Spleen (tissue), 11 donors: ENCODE measurements at regions not wholly inside any gene's neighbourhood (a gene's known extent, or its start where the extent isn't known, plus 50 kb on each side); places are given as distances from the start of the nearest gene placed in this dataset.

Experiments used
- DNase-seq: peaks from one replicate; pipeline ENCODE4 v3.0.0-alpha.2; 2020
- H3K27ac ChIP-seq, 8 donors: fragments of 200-600 bp; sonication (generic) in 7 of 8; 1 replicate in 4 of 8; 2 replicates in 4 of 8; pipeline versions ENCODE4 v1.5.0 to v1.8.0; 2016 to 2021; ENCODE audit warnings: inconsistent platforms in 4 of 8, mild to moderate bottlenecking in 4 of 8, moderate library complexity in 1 of 8
- H3K27me3 ChIP-seq, 7 donors: fragments of 200-600 bp; sonication (generic) in 6 of 7; replicated peaks in 1 of 7; 1 replicate in 4 of 7; 2 replicates in 3 of 7; pipeline versions ENCODE4 v1.5.0 to v1.8.0; 2016 to 2021; ENCODE audit warnings: inconsistent platforms in 3 of 7, mild to moderate bottlenecking in 1 of 7
- H3K36me3 ChIP-seq, 6 donors: fragments of 200-600 bp; sonication (generic) in 5 of 6; 1 replicate in 4 of 6; 2 replicates in 2 of 6; pipeline versions ENCODE4 v1.5.0 to v1.8.0; 2016 to 2021; ENCODE audit warnings: inconsistent platforms in 2 of 6
- H3K4me1 ChIP-seq, 6 donors: fragments of 200-600 bp; sonication (generic) in 5 of 6; 1 replicate in 3 of 6; 2 replicates in 3 of 6; pipeline versions ENCODE4 v1.5.0 to v1.8.0; 2016 to 2021; ENCODE audit warnings: inconsistent platforms in 3 of 6
- H3K4me3 ChIP-seq, 8 donors: fragments of 200-600 bp; sonication (generic) in 7 of 8; 1 replicate in 4 of 8; 2 replicates in 4 of 8; pipeline versions ENCODE4 v1.5.0 to v1.8.0; 2016 to 2021; ENCODE audit warnings: inconsistent platforms in 4 of 8, mild to moderate bottlenecking in 4 of 8, moderate library complexity in 2 of 8
- H3K9me3 ChIP-seq, 8 donors: fragments of 200-600 bp; sonication (generic) in 7 of 8; 1 replicate in 4 of 8; 2 replicates in 4 of 8; pipeline versions ENCODE4 v1.5.0 to v1.8.0; 2016 to 2021; ENCODE audit warnings: inconsistent platforms in 4 of 8
- POLR2A ChIP-seq, 3 donors: fragments of 450-650 bp; IDR thresholded peaks; one replicate each; pipeline ENCODE4 v1.5.1; 2017; ENCODE audit warnings: antibody characterized with exemption in 3 of 3, mild to moderate bottlenecking in 1 of 3
- POLR2AphosphoS5 ChIP-seq, 3 donors: sonication (generic); formaldehyde crosslinking; IDR thresholded peaks; one replicate each; pipeline ENCODE4 v1.5.1; 2017; ENCODE audit warnings: antibody characterized with exemption in 3 of 3
- WGBS, 5 donors: extraction: QIAGEN DNeasy Blood & Tissue Kit in 3 of 5; methylation state at CpG; one replicate each; pipeline versions ENCODE4 v1.1.5 to v1.1.7; 2013 to 2018; 5-methylcytosine and 5-hydroxymethylcytosine counted together
- intact Hi-C: fragments of 100-400 bp; cut with DNase I; formaldehyde crosslinking; loops from one replicate; pipeline ENCODE4 v1.15.0; 2023; ENCODE audit warnings: low total_unique reads
- TF ChIP-seq, protein P1 (sequence below), 11 experiments: fragments of 200-600 bp in 7 of 11; fragments of 450-650 bp in 4 of 11; sonication (generic) in 4 of 11; IDR thresholded peaks in 8 of 11; conservative IDR thresholded peaks in 3 of 11; 1 replicate in 7 of 11; 2 replicates in 4 of 11; pipeline versions ENCODE4 v1.4.0 to v1.8.0; 2016 to 2021; ENCODE audit warnings: antibody characterized with exemption in 11 of 11, inconsistent platforms in 4 of 11, mild to moderate bottlenecking in 1 of 11
- donor health status: healthy with polysubstance abuse.
- donor health status: DM: no; HTN: no; CAD: no; lungs with moderate emphysema.
- donor health status: DM: no; HTN: no; CAD: no.
- donor health status: Bipolar disorder and iron deficiency.
- donor health status: healthy.
- donor health status: DM: no; HTN: no; CAD: no.
- donor health status: DM: yes; HTN: yes; CAD: no.

DNA sequence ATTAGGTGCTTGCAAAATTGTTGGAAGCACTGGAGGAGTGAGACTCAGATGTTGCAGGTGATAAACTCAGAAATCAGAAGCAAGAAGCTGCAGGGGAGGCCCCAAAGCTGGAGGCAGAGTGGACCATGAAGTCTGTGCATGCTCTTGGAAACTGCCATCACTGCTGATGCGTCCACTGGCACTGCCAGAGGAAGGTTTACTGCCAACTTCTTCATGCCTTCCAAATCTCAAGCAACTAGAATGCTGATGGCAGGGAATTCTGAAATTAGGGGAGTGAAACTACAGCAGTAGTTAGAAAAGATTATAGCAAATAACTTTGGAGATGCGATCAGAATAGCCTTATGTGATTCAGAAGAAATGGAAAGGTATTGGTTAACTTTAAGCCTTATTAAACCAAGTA lies 277.1 kb upstream of the SDK2 start:
- Histone ChIP-seq H3K27me3 (peaks cover 0 to 17% (median 0%) of the 10 kb centered on the region in 7 donors), H3K4me1 (no peaks in the 10 kb centered on the region), H3K27ac (no peak overlapping the region), H3K36me3 (no peaks in the 10 kb centered on the region), H3K4me3 (no peak overlapping the region), H3K9me3 (peaks cover 0 to 27% (median 9%) of the 10 kb centered on the region in 8 donors)
- WGBS, 5 donors, result 85 to 90% (median 88%) methylated on average over 2 of the region's 2 CpGs
- DNase-seq, result no peak
- intact Hi-C loops, result no loop called here
- TF ChIP-seq, protein P1, sequence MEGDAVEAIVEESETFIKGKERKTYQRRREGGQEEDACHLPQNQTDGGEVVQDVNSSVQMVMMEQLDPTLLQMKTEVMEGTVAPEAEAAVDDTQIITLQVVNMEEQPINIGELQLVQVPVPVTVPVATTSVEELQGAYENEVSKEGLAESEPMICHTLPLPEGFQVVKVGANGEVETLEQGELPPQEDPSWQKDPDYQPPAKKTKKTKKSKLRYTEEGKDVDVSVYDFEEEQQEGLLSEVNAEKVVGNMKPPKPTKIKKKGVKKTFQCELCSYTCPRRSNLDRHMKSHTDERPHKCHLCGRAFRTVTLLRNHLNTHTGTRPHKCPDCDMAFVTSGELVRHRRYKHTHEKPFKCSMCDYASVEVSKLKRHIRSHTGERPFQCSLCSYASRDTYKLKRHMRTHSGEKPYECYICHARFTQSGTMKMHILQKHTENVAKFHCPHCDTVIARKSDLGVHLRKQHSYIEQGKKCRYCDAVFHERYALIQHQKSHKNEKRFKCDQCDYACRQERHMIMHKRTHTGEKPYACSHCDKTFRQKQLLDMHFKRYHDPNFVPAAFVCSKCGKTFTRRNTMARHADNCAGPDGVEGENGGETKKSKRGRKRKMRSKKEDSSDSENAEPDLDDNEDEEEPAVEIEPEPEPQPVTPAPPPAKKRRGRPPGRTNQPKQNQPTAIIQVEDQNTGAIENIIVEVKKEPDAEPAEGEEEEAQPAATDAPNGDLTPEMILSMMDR (IDR thresholded peaks at IDR 0.05 in 8 of 11, conservative IDR thresholded peaks at IDR 0.05 in 3 of 11), result no peak
- TF ChIP-seq POLR2A (IDR thresholded peaks at IDR 0.05) (no peak), POLR2AphosphoS5 (IDR thresholded peaks at IDR 0.05) (no peak)

DNA sequence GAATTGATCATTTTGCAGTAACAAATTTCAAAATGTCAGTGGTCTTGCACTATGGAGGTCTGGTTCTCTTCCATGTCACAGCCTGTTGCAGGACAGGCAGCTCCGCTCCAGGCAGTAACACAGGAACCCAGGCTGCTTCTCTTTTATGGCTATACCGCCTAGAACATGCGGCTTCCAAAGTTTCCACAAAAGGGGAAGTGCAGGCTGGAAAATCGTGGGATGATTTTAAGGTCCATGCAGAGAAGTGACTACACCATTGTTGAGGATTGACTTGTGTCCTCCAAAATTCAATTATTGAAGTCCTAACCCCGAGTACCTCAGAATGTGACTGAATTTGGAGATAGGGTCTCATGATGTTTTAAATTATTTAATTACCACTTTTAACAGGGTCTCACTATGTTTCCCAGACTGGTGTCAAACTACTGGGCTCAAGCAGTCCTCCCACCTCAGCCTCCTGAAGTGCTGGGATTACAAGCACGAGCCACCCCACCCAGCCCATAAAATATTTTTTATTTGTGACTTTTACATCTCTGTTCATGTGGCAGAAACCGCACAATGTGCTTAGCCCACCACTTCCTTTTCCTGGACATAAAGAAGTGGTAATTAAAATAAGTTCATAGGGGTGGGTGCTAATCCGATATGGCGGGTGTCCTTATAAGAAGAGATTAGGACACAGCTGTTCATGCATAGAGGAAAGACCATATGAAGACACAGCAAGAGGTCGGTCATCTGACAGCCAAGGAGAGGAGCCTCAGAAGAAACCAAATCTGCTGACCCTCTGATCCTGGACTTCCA lies 279.2 kb upstream of the RPL38 start:
- H3K9me3 ChIP-seq, result peaks cover 0 to 32% (median 17%) of the 10 kb centered on the region in 8 donors
- intact Hi-C loops, result no loop called here
- H3K4me1 ChIP-seq, result no peaks in the 10 kb centered on the region
- 56 to 63% (median 59%) methylated on average over 10 of the region's 10 CpGs for WGBS, 5 donors
- no peak overlapping the region for H3K4me3 ChIP-seq
- H3K27me3 ChIP-seq, result peaks cover 0 to 11% (median 0%) of the 10 kb centered on the region in 7 donors
- H3K36me3 ChIP-seq, result no peaks in the 10 kb centered on the region
- DNase-seq, result no peak
- TF ChIP-seq POLR2AphosphoS5 (IDR thresholded peaks at IDR 0.05), result no peak
- TF ChIP-seq, protein P1 (IDR thresholded peaks at IDR 0.05 in 8 of 11, conservative IDR thresholded peaks at IDR 0.05 in 3 of 11), result no peak
- TF ChIP-seq POLR2A (IDR thresholded peaks at IDR 0.05), result no peak
- no peak overlapping the region for H3K27ac ChIP-seq

DNA sequence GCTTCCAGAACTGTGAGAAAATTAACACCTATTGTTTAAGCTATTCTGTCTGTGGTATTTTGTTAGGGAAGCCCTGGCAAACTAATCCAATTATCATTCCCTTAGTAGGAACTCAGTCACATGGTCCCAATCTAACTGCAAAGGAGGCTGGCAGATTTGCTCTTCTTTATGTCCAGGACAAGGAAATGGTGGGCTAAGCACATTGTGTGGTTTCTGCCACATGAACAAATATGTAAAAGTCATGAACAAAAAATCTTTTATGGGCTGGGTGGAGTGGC lies 278.6 kb upstream of the RPL38 start:
- intact Hi-C loops, result no loop called here
- TF ChIP-seq, protein P1 (IDR thresholded peaks at IDR 0.05 in 8 of 11, conservative IDR thresholded peaks at IDR 0.05 in 3 of 11), result no peak
- TF ChIP-seq POLR2AphosphoS5 (IDR thresholded peaks at IDR 0.05) (no peak), POLR2A (IDR thresholded peaks at IDR 0.05) (no peak)
- Histone ChIP-seq H3K4me3 (no peak overlapping the region), H3K27ac (no peak overlapping the region), H3K36me3 (no peaks in the 10 kb centered on the region), H3K4me1 (no peaks in the 10 kb centered on the region), H3K27me3 (peaks cover 0 to 9% (median 0%) of the 10 kb centered on the region in 7 donors), H3K9me3 (peaks cover 0 to 31% (median 17%) of the 10 kb centered on the region in 8 donors)
- no peak for DNase-seq

DNA sequence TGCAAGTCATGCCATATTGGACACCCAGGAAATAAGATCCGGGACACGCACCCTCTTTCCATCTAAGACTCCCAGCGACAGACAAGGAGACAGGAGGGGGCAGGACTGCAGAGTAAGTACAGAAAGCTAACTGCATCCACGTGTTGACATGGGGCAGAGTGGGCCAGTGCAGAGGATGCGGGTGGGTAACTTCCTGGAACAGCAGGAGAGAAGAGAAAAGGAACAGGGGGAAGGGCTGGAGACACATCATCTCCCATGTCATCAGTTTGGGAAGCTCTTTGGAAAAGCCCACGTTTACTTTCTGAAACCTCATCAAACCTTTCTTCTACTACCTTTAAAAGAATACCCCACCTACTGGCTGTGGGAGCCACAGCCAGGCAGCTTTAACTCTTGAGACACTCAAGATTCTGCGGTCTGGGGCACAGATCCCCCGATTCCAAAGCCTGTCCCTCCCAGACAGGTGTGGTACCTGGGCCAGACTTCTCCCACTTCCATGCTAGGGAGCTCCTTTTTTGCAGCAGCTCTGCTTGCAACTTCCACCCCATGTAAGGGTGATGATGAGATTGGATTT lies 273.5 kb upstream of the RPL38 start:
- WGBS, 5 donors, result 49 to 56% (median 52%) methylated on average over 7 to 8 of the region's 8 CpGs
- Histone ChIP-seq H3K36me3 (no peaks in the 10 kb centered on the region), H3K9me3 (peaks cover 0 to 11% (median 8%) of the 10 kb centered on the region in 8 donors), H3K27ac (no peak overlapping the region), H3K27me3 (peaks cover 0 to 10% (median 0%) of the 10 kb centered on the region in 7 donors), H3K4me3 (no peak overlapping the region), H3K4me1 (peaks cover 0 to 7% (median 0%) of the 10 kb centered on the region in 6 donors)
- intact Hi-C loops, result no loop called here
- no peak for TF ChIP-seq POLR2AphosphoS5 (IDR thresholded peaks at IDR 0.05)
- TF ChIP-seq, protein P1 (IDR thresholded peaks at IDR 0.05 in 8 of 11, conservative IDR thresholded peaks at IDR 0.05 in 3 of 11), result no peak
- TF ChIP-seq POLR2A (IDR thresholded peaks at IDR 0.05), result no peak
- DNase-seq, result no peak
